HG02852 (cell line): ENCODE measurements at regions not wholly inside any gene's neighbourhood (a gene's known extent, or its start where the extent isn't known, plus 50 kb on each side); places are given as distances from the start of the nearest gene placed in this dataset.
"Not testable (repeated sequence)": the region's sequence is repeated elsewhere in the genome, so short reads cannot be mapped to it uniquely, and the experiment has no call there.

Experiments
- ATAC-seq: cut with Tn5 transposase; IDR thresholded peaks from one replicate; pipeline ENCODE4 v1.9.1; 2021; ENCODE audit warnings: mild to moderate bottlenecking, moderate library complexity; ENCODE audit not compliant: unreplicated experiment

- no peak for ATAC-seq
Observed at GRCh38 chr7:115793958-115794702, 236.4 kb downstream of the TFEC start.

GRCh38 chr7:115789901-115790300 is 240.7 kb downstream of the TFEC start:
- no peak for ATAC-seq

DNA sequence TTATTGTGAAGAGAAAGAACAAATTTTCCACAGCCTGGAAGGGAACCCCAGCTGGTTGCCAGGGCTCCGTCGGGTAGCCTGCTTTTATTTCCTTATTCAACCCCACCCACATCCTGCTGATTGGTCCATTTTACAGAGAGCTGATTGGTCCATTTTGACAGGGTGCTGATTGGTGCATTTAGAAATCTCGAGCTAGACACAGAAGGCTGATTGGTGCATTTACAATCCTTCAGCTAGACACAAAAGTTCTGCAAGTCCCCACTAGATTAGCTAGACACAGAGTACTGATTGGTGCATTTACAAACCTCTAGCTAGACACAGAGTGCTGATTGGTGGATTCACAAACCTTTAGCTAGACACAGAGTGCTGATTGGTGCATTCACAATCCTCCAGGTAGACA is 241.1 kb downstream of the TFEC start:
- ATAC-seq, result not testable (repeated sequence)

DNA sequence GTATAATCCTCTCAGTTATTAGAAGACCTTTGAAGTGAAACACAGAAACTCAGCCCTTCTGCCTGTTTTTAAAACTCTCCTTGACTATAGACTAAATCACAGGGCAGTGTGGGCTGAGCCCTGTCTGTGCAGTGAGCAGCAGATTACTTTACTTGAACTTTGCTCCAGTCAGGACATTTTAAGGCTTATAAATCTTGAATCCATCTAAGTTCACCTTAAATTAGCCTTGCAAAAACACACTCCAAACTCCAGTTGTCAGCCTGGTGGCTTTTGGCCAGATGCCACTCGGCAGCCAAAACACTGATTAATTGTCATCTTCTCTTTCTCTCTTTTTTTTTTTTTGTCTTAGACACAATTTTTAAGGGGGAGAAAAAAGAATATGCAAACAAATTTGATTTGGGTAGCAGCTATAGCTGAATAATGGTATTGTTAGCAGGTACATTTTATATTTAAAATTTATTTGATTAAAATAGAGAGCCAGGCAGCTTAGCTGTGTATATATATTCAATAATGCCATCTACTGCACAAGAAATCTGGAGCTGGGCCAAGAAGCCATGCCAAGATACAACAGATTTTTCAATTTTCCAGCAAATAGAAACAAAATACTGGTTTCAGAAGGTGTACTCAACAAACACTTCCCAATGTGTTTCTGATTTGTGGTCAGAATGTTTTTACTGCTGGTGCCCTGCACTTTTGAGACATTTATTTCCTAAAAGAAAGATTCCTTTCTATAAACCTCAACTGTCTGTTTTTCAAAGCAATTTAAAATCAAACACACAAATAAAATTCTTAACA is 247.7 kb downstream of the TFEC start:
- no peak for ATAC-seq

- no peak for ATAC-seq
Observed at GRCh38 chr7:115779561-115779960, 251.0 kb downstream of the TFEC start.

GRCh38 chr7:115775981-115776380 is 254.6 kb downstream of the TFEC start:
- no peak for ATAC-seq

DNA sequence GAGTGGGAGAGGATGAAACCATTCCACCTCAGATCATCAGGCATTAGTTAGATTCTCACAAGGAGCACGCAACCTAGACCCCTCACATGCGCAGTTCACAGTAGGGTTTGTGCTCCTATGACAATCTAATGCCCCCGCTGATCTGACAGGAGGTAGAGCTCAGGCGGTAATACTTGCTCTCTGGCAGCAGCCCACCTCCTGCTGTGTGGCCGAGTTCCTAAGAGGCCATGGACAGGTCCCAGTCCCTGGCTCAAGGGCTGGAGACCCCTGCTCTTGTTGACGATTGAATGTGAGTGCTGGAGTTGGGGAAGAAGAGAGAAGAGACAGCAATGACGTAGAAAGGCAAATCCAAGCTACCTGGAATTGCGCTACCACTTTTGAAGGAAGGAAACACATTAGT is 267.2 kb downstream of the TFEC start:
- no peak for ATAC-seq

DNA sequence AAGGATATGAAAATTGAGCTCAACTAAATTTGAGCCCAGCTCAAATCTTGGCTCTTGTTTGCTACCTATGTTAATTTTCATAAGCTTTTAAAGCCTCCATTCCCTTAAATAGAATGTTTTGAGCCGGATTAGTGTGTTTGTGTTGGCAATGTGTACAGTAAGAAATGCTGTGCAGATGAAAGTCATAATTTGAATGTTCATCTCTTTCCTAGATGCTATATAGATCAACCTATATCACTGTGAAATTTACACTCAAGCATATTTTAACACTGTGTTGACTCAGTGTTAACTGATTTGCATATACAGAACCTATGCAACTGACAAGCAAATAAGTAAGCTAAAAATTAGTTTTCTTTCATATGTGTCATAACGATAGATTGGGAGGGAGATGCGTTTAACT is 272.5 kb downstream of the TFEC start:
- no peak for ATAC-seq

DNA sequence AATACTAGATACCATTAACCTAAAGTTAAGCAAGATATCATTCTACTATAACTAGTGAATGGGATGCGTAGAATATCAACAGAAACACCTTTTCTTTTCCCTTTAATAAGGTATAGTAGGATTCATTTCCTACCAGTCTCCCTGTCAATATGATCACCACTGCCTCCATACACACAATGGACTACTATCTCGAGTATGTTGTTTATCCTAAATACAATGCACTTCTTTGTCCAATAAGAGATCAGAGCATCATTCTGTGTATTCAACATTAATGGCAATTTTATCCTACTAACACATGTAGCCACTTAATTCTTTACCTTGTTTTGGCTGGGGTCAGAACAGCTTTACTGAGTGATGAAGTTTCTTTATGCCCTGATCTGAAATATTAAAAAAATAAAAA is 276.3 kb downstream of the TFEC start:
- no peak for ATAC-seq

DNA sequence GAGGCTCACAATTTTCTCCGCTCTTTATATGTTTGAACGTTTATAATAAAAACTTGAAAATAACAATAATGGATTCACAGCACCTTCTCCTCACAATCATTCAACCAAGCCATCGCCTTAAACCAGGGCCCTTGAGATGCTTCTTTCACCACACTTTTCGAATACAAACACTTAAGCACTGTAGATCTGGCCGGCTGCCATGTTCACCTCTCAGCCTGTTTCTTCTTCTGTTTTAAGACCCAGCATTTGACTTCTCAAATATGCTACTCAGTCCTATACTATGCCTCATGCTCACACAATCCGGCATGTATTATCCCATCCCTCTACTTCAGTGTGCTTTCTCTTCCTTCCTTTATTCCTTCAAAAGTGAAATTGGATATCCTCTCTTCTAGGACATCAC is 280.6 kb downstream of the TFEC start:
- no peak for ATAC-seq

DNA sequence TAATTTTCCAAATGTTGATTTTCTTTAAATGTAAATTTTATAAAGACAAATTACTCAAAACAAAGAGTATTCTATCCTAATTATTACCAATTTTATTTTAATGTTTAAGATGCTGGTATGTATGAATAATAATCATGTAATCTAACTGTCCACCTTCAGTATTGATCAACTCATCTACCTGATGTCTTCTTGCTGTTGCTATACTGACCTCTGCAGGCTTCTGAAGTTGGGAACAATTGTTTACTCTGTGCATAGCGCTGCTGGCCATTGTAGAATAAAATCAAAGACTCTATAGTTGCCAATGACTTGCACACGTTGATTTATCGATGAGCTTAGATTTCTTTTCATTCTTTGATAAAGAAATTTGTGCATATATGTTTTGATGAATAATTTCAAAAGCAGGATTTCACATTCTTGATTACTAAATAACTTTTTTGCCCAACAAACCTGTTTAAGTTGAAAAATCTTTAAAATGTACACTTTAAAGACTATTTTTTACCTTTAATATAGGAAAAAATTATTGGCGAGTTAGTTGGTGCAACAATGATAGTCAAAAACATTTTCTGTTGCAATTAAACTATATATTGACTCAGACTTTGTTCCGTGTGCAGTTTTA is 282.3 kb downstream of the TFEC start:
- ATAC-seq, result no peak

- ATAC-seq, result no peak
Observed at GRCh38 chr7:115747174-115747573, 283.4 kb downstream of the TFEC start.

GRCh38 chr7:115740043-115740442 is 290.5 kb downstream of the TFEC start:
- no peak for ATAC-seq

- no peak for ATAC-seq
Observed at GRCh38 chr7:115734641-115735040, 295.9 kb downstream of the TFEC start.

DNA sequence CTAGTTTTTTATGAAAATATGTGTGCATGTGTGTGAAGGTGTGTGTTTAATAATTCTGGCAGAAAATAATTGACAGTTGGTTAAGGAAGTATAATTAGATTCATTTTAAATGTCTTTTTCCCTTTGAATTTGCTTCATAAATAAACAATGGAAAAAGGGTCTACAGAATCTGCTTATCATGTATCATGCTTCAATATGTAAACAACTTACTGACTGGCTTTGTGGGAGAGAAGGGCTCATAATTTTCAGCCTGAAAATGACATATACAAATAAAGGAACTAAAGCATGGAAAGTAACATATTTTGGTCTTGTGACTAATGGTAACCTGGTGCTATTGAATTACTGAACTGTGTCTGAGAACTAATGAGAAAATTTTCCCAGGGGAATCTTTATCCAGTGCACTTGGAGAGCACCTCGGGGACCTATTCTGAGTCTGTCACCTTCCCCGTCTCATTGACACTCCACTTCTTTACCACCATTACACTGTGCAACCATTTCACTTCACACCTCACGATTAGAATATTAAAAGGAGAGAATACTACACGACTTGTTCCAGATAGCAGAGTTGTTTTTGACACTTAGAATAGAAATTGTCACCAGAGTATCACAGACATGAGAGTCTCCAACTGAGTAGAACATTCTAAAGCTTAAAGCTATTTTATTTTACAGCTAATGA is 298.6 kb downstream of the TFEC start:
- ATAC-seq, result no peak

DNA sequence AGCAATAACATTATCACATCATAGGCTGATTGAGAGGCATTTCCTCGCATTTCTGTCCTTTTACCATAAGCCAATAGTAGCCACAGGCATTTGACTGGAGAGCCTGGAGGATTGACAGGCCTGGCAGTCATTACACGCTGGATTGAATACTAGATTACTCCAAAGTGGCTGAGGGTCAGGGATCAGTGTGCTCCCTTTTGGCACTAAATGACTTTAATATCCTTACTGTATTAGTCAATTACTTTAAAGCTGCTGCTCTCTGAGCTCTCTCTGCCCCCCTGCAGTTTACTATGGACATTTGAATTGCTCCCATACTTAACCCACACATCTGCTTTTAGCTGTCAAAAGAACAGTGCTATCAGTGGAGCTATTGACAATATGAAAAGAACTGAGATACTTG is 302.0 kb downstream of the TFEC start:
- ATAC-seq, result no peak

DNA sequence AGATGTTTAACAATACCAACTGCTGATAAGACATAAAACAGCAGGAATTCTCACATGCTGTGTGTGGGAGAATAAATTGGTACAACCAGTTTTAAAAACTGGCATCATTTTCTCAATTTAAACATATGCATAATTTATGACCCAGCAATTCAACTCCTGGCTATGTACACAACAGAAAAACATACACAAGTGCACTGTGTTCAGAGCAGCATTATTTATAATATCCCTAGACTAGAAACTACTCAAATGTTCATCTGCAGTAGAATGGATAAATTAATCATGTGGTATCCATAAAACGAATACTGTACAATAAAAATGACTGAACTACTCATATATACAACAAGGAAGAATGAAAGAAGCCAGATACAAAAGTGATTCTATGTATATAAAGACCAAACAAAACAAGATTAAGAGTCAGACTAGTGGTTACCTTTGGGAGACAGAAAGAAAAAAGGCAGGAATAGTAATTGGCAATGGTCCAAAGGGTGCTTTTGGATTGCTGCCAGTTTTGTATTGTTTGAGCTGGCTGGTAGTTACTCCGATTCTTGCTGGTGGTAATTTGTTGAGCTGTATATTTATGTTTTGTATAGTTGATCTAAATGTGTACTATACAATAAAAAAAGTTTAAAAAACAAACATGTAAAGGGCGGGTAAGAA is 306.0 kb downstream of the TFEC start:
- ATAC-seq, result no peak

GRCh38 chr7:115722302-115722977 is 308.1 kb downstream of the TFEC start:
- no peak for ATAC-seq

- ATAC-seq, result no peak
Observed at GRCh38 chr7:115721293-115722217, 309.0 kb downstream of the TFEC start.
